SK-N-MC (cell line): ENCODE measurements at regions not wholly inside any gene's neighbourhood (a gene's known extent, or its start where the extent isn't known, plus 50 kb on each side); places are given as distances from the start of the nearest gene placed in this dataset.

Source experiments
- EZH2 ChIP-seq: fragments of 200-600 bp; sonication (generic); IDR thresholded peaks from one replicate; pipeline ENCODE4 v1.6.1; 2017; ENCODE audit warnings: antibody characterized with exemption
- POLR2AphosphoS5 ChIP-seq: IDR thresholded peaks from 2 replicates; pipeline ENCODE4 v1.6.1; 2012; ENCODE audit warnings: mild to moderate bottlenecking, low read depth, low read length, borderline replicate concordance

GRCh38 chr6:139528471-139528870 is 154.0 kb upstream of the CITED2 start:
- TF ChIP-seq EZH2 (no peak), POLR2AphosphoS5 (no peak)
